HUES64 (cell line): ENCODE measurements at regions not wholly inside any gene's neighbourhood (a gene's known extent, or its start where the extent isn't known, plus 50 kb on each side); places are given as distances from the start of the nearest gene placed in this dataset.

Experiments used
- H3K27ac ChIP-seq: 2 replicates; pipeline ENCODE4 v1.7.0; 2013; ENCODE audit warnings: low read depth, low read length, inconsistent platforms
- H3K27me3 ChIP-seq: 2 replicates; pipeline ENCODE4 v1.6.1; 2013; ENCODE audit warnings: mild to moderate bottlenecking, low read length; ENCODE audit not compliant: insufficient read depth
- H3K36me3 ChIP-seq: 2 replicates; pipeline ENCODE4 v1.6.1; 2013; ENCODE audit warnings: mild to moderate bottlenecking, low read length; ENCODE audit not compliant: insufficient read depth
- H3K4me1 ChIP-seq: 2 replicates; pipeline ENCODE4 v1.6.1; 2013; ENCODE audit warnings: mild to moderate bottlenecking, low read length, moderate library complexity; ENCODE audit not compliant: insufficient read depth
- H3K4me3 ChIP-seq: 2 replicates; pipeline ENCODE4 v1.5.1; 2013; ENCODE audit warnings: mild to moderate bottlenecking, low read length, moderate library complexity
- H3K9ac ChIP-seq: 2 replicates; pipeline ENCODE4 v1.6.1; 2013; ENCODE audit warnings: mild to moderate bottlenecking, low read depth, low read length
- H3K9me3 ChIP-seq: 2 replicates; pipeline ENCODE4 v1.6.1; 2013; ENCODE audit warnings: low read depth, low read length; ENCODE audit not compliant: insufficient read depth
- WGBS: fragments of 150-250, 120-280 bp; methylation state at CpG from one replicate; pipeline ENCODE4 v1.1.7; 2013; ENCODE audit warnings: missing lambda C conversion rate; 5-methylcytosine and 5-hydroxymethylcytosine counted together

GRCh38 chr13:107912745-107913144, 302.6 kb downstream of the LIG4 start:
- H3K27ac ChIP-seq = no peak overlapping the region
- WGBS = no CpG with 5 or more reads among the region's 2 CpGs
- no peaks in the 10 kb centered on the region for H3K27me3 ChIP-seq
- H3K9me3 ChIP-seq = no peaks in the 10 kb centered on the region
- no peak overlapping the region for H3K9ac ChIP-seq
- no peak overlapping the region for H3K4me3 ChIP-seq
- H3K36me3 ChIP-seq = no peaks in the 10 kb centered on the region
- H3K4me1 ChIP-seq = no peaks in the 10 kb centered on the region

GRCh38 chr13:107907065-107907805, 308.1 kb downstream of the LIG4 start:
- Histone ChIP-seq H3K4me3 (no peak overlapping the region), H3K36me3 (no peaks in the 10 kb centered on the region), H3K4me1 (no peaks in the 10 kb centered on the region), H3K9me3 (no peaks in the 10 kb centered on the region), H3K9ac (no peak overlapping the region), H3K27me3 (no peaks in the 10 kb centered on the region), H3K27ac (no peak overlapping the region)
- WGBS = 80% methylated on average over 14 of the region's 14 CpGs

GRCh38 chr13:107906131-107906530, 309.2 kb downstream of the LIG4 start:
- no peaks in the 10 kb centered on the region for H3K36me3 ChIP-seq
- H3K4me3 ChIP-seq = no peak overlapping the region
- no peaks in the 10 kb centered on the region for H3K9me3 ChIP-seq
- H3K9ac ChIP-seq = no peak overlapping the region
- no peaks in the 10 kb centered on the region for H3K4me1 ChIP-seq
- no peaks in the 10 kb centered on the region for H3K27me3 ChIP-seq
- H3K27ac ChIP-seq = no peak overlapping the region
- 95% methylated on average over 5 of the region's 5 CpGs for WGBS

GRCh38 chr13:107901996-107902562, 313.3 kb downstream of the LIG4 start:
- Histone ChIP-seq H3K4me1 (no peaks in the 10 kb centered on the region), H3K27ac (no peak overlapping the region), H3K27me3 (no peaks in the 10 kb centered on the region), H3K9me3 (no peaks in the 10 kb centered on the region), H3K4me3 (no peak overlapping the region), H3K9ac (no peak overlapping the region), H3K36me3 (no peaks in the 10 kb centered on the region)
- 95% methylated on average over 3 of the region's 3 CpGs for WGBS

GRCh38 chr13:107901230-107901629, 314.1 kb downstream of the LIG4 start:
- Histone ChIP-seq H3K27me3 (no peaks in the 10 kb centered on the region), H3K9ac (no peak overlapping the region), H3K36me3 (no peaks in the 10 kb centered on the region), H3K4me3 (no peak overlapping the region), H3K27ac (no peak overlapping the region), H3K9me3 (no peaks in the 10 kb centered on the region), H3K4me1 (no peaks in the 10 kb centered on the region)
- WGBS = 91% methylated on average over 2 of the region's 2 CpGs

GRCh38 chr13:107900775-107901174, 314.6 kb downstream of the LIG4 start:
- Histone ChIP-seq H3K4me1 (no peaks in the 10 kb centered on the region), H3K27me3 (no peaks in the 10 kb centered on the region), H3K9me3 (no peaks in the 10 kb centered on the region), H3K4me3 (no peak overlapping the region), H3K36me3 (no peaks in the 10 kb centered on the region), H3K9ac (no peak overlapping the region), H3K27ac (no peak overlapping the region)
- WGBS = 90% methylated on average over 2 of the region's 2 CpGs

- no peaks in the 10 kb centered on the region for H3K27me3 ChIP-seq
- H3K9ac ChIP-seq = no peak overlapping the region
- H3K36me3 ChIP-seq = no peaks in the 10 kb centered on the region
- no peaks in the 10 kb centered on the region for H3K4me1 ChIP-seq
- no peak overlapping the region for H3K27ac ChIP-seq
- 100% methylated on average over 1 of the region's 2 CpGs for WGBS
- H3K9me3 ChIP-seq = no peaks in the 10 kb centered on the region
- no peak overlapping the region for H3K4me3 ChIP-seq
Observed at GRCh38 chr13:107886118-107886517, 329.2 kb downstream of the LIG4 start.

- Histone ChIP-seq H3K4me3 (no peak overlapping the region), H3K4me1 (no peaks in the 10 kb centered on the region), H3K9me3 (no peaks in the 10 kb centered on the region), H3K27me3 (no peaks in the 10 kb centered on the region), H3K9ac (no peak overlapping the region), H3K36me3 (no peaks in the 10 kb centered on the region), H3K27ac (no peak overlapping the region)
Observed at GRCh38 chr13:107884564-107884963, 330.8 kb downstream of the LIG4 start.

- Histone ChIP-seq H3K4me1 (no peaks in the 10 kb centered on the region), H3K36me3 (no peaks in the 10 kb centered on the region), H3K4me3 (no peak overlapping the region), H3K27me3 (no peaks in the 10 kb centered on the region), H3K9ac (no peak overlapping the region), H3K9me3 (no peaks in the 10 kb centered on the region), H3K27ac (no peak overlapping the region)
- 92% methylated on average over 8 of the region's 8 CpGs for WGBS
Observed at GRCh38 chr13:107883561-107884175, 331.7 kb downstream of the LIG4 start.

- no peaks in the 10 kb centered on the region for H3K27me3 ChIP-seq
- no peaks in the 10 kb centered on the region for H3K36me3 ChIP-seq
- no peak overlapping the region for H3K9ac ChIP-seq
- WGBS = 95% methylated on average over 10 of the region's 11 CpGs
- H3K4me1 ChIP-seq = no peaks in the 10 kb centered on the region
- H3K27ac ChIP-seq = no peak overlapping the region
- H3K9me3 ChIP-seq = no peaks in the 10 kb centered on the region
- H3K4me3 ChIP-seq = no peak overlapping the region
Observed at GRCh38 chr13:107882708-107883560, 332.4 kb downstream of the LIG4 start.

- Histone ChIP-seq H3K27me3 (no peaks in the 10 kb centered on the region), H3K4me1 (no peaks in the 10 kb centered on the region), H3K4me3 (no peak overlapping the region), H3K36me3 (no peaks in the 10 kb centered on the region), H3K27ac (no peak overlapping the region), H3K9ac (no peak overlapping the region), H3K9me3 (no peaks in the 10 kb centered on the region)
- 95% methylated on average over 2 of the region's 3 CpGs for WGBS
Observed at GRCh38 chr13:107881362-107881761, 334.0 kb downstream of the LIG4 start.
